HL-60/S4 treated with phorbol 12-myristate 13-acetate at 8.2 ng/mL for 4 days and 3 days (cell line): ENCODE measurements at regions not wholly inside any gene's neighbourhood (a gene's known extent, or its start where the extent isn't known, plus 50 kb on each side); places are given as distances from the start of the nearest gene placed in this dataset.

Experiments
- in situ Hi-C: fragments of 300-500 bp; cut with MboI; formaldehyde crosslinking; loops from 2 replicates; pipeline ENCODE4 v1.15.0; 2022; ENCODE audit warnings: low sequenced_read_pairs

DNA sequence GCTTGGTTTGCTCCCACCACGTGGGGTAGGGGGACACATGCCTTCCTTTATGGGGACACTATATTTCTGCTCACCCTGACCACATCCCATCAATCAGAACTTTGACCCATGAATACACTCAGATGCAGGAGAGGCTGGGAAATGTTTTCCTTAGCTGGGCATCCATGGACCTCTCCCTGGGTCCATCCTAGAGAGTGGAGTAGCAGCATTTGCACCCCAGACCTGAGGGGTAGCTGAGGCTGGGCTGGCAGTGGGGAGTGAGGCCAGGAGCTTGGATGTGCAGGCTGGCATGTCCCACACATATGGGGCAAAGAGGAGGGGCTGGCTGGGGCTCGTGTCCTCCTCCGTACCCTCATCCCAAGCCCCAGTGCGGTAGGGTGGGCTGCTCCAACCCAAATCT lies 152.8 kb downstream of the TM9SF2 start:
- in situ Hi-C loops = loop anchor here (25.0 kb wide), 1 partner anchor 583 kb away; no protein-coding TSS in a partner anchor

DNA sequence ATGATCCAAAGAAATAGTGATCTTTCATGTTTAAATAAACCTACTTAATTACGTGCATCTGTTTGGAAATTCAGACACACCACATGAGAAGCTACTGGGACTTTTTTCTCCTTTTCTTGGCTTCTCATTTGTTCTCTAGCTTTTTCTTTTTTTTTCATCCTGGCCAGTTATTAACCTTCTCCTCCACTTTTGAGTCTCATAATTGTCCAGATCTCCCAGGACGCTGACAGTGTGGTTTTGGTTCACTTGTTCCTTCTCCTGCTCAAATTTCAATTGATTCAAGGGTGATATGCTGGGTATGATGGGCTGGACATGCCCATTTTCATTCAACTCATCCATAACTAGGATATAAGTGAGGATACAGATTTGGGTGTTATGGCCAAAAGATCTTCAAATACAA lies 152.3 kb downstream of the TM9SF2 start:
- in situ Hi-C loops = loop anchor here (25.0 kb wide), 1 partner anchor 584 kb away; no protein-coding TSS in a partner anchor

GRCh38 chr13:99652901-99653300 lies 151.6 kb downstream of the TM9SF2 start:
- in situ Hi-C loops = loop anchor here (25.0 kb wide), 1 partner anchor 584 kb away; no protein-coding TSS in a partner anchor

- in situ Hi-C loops = loop anchor here (25.0 kb wide), 1 partner anchor 585 kb away; no protein-coding TSS in a partner anchor
Observed at GRCh38 chr13:99652141-99652540, 150.9 kb downstream of the TM9SF2 start.

DNA sequence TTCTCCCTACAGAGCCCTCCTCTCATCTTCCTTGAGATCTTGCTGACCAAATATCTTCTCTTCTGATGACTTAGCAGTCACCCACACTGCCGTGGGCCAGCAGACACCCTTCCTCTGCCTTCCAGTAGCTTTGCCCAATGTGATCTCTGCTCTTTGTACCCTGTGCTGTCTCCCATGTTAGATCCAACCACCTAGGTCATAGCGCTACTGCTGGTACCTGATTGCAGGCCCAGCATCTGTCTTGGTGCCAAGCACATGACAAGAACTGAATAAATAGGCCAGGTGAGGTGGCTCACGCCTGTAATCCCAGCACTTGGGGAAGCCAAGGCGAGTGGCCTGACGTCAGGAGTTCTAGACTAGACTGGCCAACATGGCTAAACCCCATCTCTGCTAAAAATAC lies 149.7 kb downstream of the TM9SF2 start:
- in situ Hi-C loops = loop anchor here (25.0 kb wide), 1 partner anchor 586 kb away; no protein-coding TSS in a partner anchor

DNA sequence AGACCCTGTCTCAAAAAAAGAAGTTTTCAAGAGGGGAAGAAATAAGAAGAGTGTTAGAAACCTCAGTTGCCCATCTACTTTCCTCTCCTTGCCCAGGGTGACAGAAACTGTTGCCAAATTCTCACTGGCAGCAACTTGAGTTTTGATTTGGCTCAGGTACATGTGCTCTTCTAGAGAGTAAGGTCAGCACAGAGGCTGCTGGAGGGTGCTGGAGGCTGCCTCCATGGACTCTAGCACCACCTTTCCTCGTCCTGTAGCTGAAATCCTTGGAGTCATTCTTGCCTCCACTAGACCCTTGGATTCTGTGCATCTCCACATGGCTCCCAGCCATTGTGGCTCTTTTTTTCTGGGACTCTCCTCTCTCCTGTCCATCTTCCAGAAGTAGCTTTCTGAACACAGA lies 149.1 kb downstream of the TM9SF2 start:
- in situ Hi-C loops = loop anchor here (25.0 kb wide), 1 partner anchor 587 kb away; no protein-coding TSS in a partner anchor

DNA sequence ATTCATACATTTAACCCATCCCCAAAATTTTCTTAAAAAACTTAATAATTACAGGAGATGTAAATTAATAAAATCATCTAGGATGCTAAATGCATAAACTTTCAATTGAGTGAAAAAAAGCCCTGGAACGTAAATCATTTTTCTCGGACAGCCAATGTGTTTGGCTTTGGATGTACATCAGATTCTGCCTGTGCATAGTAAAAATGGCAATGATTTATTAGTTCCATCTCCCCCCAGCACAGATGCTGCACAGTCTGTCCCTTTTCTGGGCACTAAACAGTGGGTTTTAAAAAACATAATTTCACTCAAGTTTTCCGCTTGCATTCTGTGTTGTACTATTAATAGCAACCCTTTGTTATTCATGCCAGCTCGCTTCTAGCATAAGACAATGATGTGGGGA lies 147.7 kb downstream of the TM9SF2 start:
- in situ Hi-C loops = no loop called here

- in situ Hi-C loops = no loop called here
Observed at GRCh38 chr13:99648066-99648665, 146.9 kb downstream of the TM9SF2 start.

DNA sequence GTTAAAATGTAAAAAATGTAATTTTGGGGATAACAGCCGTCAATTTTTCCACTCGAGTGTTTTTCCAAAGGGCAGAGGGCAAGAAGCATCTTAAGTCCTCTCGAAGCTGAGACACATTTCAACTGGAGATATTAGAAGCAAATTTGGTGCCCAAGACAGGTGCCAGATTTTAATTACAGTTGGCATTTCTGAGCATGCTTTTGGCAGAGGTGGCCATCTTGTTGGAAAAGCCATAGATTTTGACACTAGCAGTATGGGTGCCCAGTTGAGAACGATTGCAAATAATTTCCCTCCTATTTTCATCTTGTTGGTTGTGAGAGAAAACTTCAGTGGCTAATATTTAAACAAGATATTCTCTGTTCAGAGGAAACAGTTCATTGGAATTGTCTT lies 146.3 kb downstream of the TM9SF2 start:
- in situ Hi-C loops = no loop called here

- in situ Hi-C loops = no loop called here
Observed at GRCh38 chr13:99646866-99647595, 145.8 kb downstream of the TM9SF2 start.

DNA sequence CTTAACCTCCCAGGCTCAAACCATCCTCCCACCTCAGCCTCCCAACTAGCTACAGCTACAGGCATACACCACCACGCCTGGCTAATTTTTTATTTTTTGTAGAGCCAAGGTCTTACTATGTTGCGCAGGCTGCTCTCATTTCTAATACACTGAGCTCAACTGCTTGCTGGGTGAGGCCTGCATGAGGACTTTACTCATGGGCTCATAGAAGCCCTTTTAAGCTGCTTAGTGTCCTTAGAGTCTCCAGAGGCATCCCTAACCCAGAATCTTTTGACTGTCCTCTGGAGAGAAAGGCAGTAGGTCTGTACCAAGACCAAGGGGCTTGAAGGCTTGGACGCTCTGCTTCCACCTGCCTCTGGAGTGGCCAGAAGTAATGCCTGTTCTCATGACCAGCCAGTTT lies 141.6 kb downstream of the TM9SF2 start:
- in situ Hi-C loops = no loop called here

GRCh38 chr13:99642006-99642405 lies 140.7 kb downstream of the TM9SF2 start:
- in situ Hi-C loops = no loop called here

DNA sequence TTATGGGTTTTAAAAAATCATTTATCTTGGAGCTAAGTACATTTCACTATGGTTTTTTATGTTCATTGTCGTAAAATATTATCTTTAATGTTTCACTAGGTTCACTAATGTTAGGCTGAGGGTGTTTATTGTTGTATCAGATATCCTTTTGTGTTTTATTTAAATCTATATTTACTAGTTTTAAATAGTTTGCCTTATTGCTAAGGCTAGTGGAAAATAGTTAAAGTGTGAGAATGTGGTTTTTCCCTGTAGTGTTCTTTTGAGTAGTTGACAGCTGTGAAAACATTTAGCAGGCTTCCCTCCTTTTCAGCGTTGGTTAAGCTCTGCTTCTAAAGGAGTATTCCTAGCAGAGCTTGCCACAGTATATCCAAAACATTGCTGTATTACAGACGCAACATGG lies 139.0 kb downstream of the TM9SF2 start:
- in situ Hi-C loops = no loop called here

DNA sequence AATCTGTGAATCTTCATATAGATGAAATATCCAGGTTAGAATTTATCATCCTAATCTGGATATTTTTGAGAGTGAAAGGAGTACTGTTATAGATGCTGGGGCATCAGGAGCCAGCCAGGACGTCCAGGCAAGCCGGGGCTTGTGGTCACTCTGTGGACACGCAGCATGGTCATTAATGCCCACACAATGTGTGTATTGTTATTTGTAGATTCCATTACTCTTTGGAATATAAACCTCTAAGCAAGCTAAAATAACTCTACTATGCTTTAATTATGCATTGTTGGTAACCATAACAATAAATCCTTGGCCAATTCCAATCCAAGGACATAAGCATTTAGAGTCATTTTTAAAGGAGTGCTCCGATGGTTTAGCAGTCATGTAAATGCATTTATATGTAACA lies 137.9 kb downstream of the TM9SF2 start:
- in situ Hi-C loops = no loop called here

GRCh38 chr13:99636728-99637353 lies 135.6 kb downstream of the TM9SF2 start:
- in situ Hi-C loops = no loop called here

- in situ Hi-C loops = no loop called here
Observed at GRCh38 chr13:99636306-99636705, 135.0 kb downstream of the TM9SF2 start.

DNA sequence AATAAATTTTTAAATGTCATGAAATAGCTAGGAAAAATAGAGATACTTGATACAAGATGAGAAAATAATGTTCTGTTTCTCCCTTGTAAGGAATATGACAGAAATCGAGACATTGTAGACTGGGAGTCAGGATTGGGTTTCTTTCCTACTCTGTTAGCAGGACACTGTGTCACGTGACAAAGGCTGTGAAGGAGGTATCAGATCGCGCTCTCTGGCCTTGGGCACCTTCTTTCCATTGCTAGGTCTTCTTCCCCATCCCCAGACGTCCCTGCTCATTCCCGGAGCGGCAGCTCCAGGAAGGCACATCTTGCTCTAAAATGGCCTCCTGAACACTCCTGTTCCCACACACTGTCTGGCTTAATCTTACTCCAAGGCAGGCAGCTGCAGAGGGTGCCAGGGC lies 133.4 kb downstream of the TM9SF2 start:
- in situ Hi-C loops = no loop called here

GRCh38 chr13:99630269-99630898 lies 129.1 kb downstream of the TM9SF2 start:
- in situ Hi-C loops = no loop called here

DNA sequence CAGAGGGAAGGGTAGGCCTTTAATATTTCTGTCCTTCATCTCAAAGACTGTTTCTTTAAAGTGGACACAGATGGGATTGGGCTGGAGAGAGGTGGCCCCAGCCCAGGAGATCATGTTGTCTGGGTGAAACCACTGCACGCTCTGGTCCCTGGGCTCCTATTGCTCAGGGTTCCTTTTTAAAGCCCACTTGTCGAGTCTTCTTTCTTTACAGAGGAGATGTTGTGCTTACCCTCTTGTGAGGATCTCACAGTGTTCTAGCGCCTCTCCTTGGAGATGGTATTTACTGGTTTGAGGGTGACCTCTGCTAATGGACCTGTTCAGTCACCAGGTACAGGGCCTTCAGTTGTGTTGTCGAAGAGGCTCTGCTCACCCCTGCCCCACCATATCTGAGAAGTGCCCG lies 128.4 kb downstream of the TM9SF2 start:
- in situ Hi-C loops = no loop called here

GRCh38 chr13:99628442-99628841 lies 127.2 kb downstream of the TM9SF2 start:
- in situ Hi-C loops = no loop called here

DNA sequence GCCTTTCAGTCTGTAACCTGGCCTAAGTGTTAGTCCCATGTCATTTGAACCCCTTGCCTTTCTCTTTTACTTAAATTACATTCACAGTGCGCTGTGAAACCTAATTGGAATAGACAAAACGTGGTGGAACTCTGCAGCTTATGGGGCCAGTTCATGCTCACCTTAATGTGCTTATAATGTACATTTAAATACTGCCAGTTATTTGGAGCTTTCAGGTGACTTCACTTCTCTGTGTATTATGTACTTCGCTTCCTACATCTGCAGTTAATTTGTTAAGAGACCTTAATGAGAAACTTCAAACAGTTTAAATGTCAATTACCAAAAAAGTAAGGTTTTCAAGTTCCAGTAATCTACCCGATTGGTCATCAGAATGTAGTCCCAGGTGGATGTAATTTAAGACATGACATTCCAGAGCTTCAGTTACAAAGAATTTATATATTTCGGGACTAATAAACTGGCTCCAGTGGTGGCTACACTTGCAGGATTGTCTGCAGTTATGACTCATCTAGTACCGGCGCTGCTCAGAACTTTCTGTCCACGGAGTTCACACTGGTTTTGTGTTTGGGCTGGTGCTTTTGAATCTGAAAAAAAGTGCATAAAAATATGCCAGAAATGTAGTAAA lies 125.3 kb downstream of the TM9SF2 start:
- in situ Hi-C loops = no loop called here
